Left renal pelvis (tissue), 4 donors: ENCODE measurements at regions not wholly inside any gene's neighbourhood (a gene's known extent, or its start where the extent isn't known, plus 50 kb on each side); places are given as distances from the start of the nearest gene placed in this dataset.
A peak's percentile ranks its signal among the peaks of the same experiment; 100 is the strongest.
"Not testable (repeated sequence)": the region's sequence is repeated elsewhere in the genome, so short reads cannot be mapped to it uniquely, and the experiment has no call there.

ENCODE experiments used
- DNase-seq, 4 donors: peaks; one replicate each; pipeline ENCODE4 v3.0.0-alpha.2; 2013; ENCODE audit warnings: low read depth in 4 of 4, low spot score in 3 of 4

DNA sequence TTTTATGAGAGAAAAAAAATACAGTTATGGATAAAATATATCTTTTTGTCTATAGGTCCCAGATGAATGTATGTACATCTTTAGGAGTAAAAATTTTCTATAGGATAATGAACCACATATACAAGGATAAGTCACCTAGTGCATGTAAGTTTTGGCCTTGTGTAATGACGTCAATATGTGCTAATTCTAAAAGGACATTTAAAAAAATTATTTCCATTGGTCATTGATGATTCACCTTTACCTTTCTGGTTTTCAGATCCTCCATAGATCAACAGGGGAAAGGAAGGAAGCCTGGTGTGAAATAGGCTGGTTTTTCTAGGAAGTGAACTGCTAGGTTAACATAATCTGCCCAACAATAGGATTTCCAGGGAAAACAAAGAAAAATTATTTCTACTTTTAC is 684.3 kb upstream of the SOX9 start:
- no peak for DNase-seq

DNA sequence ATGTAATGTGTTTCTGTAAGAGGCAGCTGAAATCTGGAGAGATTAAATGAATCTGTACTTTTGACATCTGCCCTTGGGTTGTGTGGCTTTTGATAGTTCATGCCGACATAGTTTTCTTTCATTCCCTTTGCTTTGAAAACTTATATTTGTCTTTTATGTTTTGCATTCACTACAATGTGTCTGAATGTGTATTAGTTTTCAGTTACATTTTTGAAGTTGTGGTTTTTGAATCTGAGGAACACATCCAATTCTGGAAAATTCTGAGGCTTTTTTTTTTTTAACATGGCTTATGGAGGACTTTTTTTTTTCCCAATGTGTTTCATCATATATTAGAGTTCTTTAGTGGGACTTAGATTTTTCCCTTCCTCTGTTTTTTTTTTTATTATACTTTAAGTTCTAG is 683.7 kb upstream of the SOX9 start:
- DNase-seq, result no peak

DNA sequence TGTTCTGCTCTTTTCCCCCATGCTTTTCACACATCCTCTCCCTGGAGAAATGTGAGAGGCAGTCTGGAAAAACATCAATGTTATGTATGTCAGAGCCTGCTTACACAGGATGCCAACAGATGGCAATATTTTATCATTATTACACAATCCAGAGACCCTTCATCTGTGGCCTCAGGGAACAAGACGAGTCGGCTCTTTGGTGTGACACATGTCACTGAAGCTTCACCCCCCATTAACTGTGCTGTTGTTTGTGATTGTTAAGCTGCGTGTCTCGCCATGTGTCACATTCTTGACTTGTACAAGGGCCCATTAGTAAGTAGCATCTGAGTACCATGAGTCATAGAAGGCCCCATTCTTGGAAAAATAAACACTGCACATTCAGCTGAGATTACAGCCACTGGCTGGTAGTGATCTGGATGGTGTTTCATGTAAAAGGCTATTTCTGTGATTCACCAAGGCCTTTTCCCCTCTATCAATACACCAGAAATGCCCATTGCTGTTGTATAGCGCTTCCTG is 682.1 kb upstream of the SOX9 start:
- DNase-seq, result peak in 1 of 4 donors; percentile 2

DNA sequence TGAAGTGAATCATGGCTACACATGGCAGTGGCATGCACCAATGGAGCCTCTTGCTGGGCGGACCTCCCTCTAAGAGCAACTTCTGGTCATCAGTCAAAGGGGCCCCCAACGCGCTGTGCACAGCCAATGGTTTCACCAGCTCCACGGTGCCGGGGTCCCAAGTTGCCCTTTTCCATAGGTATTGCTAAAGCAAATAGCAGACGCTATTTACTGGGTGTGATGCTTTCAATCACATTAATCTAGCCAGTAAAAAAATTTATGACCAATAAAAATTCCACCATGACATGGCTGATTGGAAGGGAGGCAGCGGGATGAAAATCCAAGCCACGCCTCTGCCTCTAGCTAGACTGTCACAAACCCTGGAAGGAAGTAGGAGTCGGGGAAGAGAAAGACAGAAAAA is 680.3 kb upstream of the SOX9 start:
- no peak for DNase-seq

DNA sequence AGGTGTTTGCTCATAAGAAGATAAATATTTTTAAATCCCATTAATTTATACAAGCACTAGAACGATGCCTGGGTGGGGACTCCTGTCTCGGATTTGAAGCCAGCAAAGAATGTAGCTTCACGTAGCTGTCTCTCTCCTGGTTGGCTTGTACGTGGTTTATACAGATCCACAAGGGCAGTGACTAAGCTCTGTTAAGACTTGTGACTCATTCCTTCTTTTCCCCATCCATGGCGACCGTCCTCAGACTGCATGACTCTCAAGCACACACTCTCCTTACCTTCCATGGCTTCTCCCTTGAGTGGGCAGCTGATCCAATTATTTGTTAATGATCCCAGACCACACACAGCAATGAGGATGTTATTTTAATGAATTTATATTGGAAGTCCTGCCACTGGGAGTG is 679.7 kb upstream of the SOX9 start:
- DNase-seq, result no peak

DNA sequence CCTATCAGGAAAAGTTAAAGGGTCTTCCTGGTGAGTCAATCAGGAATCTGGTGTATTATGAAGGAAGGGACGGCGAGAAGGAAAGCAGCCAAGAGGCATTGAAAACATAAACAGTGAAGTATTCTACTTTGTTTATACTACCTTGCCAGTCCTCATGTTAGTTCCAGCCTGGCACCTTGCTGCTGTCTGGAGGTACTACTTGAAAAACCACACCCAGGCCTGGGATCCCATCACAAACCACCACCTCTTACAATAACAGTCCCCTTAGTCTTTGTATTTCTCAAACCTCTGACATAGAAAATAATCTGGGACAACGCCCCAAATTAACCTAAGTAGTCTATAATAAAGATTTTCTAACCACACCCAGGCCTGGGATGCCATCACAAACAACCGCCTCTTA is 676.7 kb upstream of the SOX9 start:
- no peak for DNase-seq

DNA sequence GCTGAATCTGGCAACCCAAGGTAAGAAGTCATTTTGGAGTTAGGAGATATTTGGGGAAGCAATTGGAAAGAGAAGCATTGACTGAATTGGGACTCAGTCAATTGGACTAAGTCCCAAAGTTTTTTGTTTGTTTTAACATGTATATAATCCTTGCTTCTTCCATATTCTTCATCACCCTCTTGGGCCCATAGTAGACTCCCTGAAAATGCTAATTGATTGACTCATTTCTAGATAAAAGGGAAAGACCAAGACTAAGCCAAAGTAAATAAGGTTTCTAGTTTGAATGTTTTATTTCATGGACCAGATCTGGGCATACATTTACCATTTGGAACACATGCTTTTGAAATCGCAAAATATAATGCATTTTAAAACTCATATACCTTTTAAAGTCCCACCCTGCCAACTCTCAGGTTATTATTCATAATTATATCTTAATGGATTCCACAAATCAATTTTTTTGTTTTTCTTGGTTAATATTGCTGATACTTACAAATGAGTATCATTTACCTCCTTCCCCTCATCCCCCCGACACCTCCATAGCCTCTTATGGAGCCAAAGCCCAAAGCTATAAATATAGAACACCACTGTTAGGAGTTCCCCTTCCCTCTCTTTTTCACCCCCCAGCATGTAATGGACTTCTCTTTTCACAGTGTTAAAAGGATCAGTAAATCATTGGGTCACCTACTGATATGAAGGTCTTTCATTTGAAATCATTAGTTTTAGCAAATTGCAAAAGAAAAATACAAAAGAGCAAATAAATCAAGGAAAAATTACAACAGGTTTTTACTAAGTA is 674.0 kb upstream of the SOX9 start:
- DNase-seq, result no peak

DNA sequence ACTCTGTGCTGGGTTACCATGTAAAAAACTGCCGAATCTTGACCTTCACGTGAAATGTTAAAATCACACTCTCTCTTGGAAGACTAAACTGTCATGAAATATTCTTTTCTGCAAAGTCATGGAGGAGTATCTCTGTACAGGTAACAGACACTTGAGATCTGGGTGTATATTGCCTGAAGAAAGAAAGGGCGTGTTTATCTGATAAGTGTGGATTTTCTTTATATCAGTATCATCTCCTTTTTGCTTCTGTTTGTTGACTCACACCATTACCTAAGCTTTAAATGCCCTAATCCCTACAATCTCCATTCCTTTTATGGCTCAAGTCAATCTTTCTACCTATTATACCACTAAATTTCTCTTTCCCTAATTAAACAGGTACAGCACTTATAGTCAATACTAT is 673.2 kb upstream of the SOX9 start:
- no peak for DNase-seq

DNA sequence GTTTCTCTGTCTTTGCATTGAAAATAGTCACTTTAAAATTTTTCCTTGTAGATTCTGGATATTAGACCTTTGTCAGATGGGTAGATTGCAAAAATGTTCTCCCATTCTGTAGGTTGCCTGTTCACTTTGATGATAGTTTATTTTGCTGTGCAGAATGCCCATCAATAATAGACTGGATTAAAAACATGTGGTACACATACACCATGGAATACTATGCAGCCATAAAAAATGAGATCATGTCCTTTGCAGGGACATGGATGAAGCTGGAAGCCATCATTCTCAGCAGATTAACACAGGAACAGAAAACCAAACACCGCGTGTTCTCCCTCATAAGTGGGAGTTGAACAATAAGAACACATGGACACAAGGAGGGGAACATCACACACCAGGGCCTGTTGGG is 670.2 kb upstream of the SOX9 start:
- DNase-seq, result not testable (repeated sequence)

DNA sequence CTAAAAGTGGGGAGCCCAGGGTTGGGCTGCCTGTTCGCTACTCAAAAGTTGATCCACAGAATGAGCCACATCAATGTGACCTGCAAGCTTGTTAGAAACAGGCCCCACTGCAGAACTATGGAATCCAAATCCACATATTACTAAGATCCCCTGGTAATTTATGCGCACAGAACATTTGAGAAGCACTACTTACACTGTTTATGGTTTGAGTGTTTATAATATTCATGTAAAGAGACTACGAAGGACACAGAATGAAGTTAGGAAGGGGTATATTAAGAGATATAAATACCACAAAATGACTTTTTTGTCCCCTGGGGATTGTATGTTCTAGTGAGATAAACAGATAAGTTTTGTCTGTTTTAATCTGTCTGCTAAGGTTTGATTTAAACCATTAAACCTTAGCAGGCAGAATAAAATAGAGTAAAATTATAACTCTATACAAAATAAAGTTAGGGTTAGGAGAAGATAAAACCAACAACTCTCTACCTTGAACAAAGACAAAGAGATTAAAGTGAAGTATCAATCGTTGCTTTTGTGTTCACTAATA is 666.9 kb upstream of the SOX9 start:
- DNase-seq, result no peak

DNA sequence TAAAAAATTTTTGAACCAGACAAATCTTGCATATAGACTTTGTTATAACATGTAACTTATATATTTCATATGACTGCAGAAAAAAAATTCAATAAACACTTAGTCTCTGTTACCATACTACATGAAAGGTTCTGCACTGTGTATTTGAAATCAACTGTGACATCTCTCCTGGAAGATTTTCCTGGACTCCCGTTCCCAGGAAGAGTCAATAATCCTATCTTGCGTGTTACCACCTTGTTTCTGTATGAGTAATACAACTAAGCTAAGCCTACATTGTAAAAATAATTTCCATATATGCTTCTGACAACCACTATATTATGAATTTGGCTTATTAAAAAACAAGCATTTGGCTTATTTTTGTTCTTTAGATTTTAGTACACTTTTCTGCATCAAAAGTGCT is 665.6 kb upstream of the SOX9 start:
- DNase-seq, result no peak

DNA sequence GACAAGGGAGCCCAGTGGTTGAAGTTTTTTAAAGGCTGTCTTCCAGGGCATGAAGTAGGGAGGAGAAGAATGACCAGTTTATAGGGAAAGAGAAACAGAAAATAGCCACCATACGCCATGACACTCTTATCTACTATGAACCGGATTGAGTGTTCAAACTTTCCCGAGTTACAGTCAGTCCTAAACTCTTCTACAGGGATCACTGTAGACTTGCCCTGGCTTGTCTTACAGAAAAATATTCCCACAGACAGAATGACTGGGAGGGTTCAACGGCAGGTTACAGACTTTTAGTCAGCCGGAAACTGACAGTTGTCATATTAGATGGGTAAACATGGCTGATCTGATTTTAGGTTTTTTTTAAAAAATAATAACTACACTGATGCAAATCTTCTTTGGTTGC is 662.5 kb upstream of the SOX9 start:
- no peak for DNase-seq

DNA sequence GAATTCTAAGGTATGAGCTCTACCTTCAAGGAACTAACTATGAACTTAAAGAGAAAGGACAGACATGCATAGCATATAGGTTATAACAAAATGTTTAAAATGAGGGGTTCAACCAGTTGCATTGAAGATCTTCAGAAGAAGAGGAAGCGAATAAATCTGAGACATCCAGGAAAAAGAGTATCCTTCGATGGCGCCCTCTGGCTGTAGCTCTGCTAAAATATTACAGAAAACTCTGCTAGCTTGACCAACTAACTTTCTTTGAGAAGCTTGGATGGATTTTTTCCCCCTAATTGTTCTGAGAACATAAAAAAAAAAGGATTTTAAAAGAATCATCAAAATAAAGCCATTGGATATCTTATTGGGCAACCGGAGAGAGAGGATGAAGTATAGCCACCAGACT is 659.9 kb upstream of the SOX9 start:
- DNase-seq, result no peak

DNA sequence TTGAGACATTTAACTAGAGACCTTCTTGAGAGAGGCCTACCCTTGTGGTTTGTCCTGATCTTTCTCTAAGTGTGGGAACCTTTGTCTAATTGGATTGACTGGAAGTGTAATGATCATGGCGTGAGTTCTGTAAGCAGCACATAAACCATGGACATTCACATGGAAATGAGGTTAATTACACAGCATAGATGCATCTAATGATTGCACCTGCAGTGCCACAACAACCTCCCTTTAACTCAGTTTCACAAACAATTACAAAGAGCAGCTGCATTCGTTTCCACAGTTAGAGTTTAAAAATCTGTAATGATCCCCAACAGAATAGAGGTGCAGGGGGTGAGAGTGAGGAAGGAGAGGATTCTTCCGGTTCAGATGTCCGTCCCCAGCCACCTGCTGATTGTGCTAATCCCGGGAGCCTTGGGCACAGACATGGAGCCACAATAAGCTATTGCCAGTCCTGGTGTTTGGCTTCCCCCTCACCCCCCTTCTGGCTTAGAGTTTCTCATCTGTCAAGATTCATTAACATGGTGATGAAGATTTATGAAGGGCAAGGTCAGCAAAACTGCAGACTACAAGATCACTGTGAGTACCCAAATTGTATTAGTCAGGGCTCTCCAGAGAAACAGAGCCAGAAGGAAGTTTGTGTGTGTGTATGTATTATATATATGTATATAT is 659.2 kb upstream of the SOX9 start:
- no peak for DNase-seq

DNA sequence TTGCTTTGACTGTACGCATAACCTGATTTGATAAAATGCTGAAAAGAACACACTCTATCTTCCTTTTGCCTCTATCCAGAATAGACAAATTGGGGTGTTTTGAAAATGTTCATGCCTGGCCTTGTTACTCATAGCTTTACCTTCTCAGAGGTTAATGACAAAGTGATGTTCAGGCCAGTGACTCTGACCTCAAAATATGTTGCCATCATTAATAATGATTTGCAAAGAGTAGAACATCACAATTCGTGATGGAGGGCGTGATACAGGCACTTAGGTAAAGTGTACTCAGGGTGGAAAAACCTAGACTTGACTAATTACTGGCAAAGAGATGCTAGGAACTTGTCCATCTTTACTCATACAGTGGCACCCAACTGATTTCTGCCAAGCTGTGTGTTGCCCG is 656.6 kb upstream of the SOX9 start:
- DNase-seq, result no peak

DNA sequence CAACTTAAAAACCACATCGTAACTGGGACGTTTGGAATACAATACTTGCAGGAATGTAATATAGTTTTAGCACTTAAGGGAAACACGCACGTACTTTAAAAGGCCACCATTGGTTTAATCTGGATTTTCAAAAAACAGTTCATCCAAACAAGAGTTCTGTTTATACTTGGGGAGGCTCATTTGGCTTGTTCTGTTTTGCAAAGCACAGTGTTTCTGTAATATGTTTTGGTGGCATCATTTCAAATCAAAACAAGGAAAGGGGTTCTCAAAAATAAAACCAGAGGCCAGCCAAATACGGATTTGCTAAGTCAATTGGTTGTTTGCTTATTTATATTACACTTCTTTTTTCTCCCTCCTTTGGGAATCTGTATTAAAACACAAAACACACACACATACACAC is 656.1 kb upstream of the SOX9 start:
- no peak for DNase-seq

DNA sequence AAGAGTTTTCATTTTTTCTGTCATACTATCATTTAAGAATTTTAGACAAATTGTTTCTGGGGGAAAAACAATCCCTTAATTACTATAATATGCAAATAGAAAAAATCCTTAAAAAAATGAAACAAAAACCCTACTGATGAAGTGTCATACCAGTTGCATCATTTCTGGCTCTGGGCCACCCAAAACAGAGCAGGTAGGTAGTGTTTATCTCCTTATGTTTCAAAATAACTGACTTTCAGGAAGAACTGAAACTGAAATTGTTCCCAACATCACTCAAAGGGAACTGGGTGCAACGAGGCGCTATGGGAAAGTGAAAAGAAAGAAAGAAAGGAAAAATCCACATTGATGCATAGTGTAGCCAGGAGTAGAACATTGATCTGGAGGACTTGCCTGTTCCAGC is 653.1 kb upstream of the SOX9 start:
- no peak for DNase-seq

DNA sequence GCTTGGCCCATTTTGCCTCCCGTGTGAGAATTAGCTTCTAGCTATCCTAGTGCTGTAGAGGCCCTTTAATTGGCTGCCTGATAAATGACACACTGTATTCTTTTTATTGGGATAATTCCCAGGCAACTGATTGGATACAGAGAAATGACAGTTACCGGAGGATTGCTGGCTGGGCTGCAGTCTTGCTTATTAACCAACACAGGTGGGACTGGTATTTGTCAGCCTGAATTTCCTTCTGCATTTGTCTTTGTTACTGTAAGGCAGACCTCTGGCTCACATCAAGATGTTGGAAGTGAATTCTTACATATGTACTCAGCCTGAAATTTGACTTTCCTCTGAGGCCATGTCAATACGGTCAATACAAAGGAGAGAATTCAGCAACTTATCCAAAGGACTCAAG is 650.8 kb upstream of the SOX9 start:
- no peak for DNase-seq

DNA sequence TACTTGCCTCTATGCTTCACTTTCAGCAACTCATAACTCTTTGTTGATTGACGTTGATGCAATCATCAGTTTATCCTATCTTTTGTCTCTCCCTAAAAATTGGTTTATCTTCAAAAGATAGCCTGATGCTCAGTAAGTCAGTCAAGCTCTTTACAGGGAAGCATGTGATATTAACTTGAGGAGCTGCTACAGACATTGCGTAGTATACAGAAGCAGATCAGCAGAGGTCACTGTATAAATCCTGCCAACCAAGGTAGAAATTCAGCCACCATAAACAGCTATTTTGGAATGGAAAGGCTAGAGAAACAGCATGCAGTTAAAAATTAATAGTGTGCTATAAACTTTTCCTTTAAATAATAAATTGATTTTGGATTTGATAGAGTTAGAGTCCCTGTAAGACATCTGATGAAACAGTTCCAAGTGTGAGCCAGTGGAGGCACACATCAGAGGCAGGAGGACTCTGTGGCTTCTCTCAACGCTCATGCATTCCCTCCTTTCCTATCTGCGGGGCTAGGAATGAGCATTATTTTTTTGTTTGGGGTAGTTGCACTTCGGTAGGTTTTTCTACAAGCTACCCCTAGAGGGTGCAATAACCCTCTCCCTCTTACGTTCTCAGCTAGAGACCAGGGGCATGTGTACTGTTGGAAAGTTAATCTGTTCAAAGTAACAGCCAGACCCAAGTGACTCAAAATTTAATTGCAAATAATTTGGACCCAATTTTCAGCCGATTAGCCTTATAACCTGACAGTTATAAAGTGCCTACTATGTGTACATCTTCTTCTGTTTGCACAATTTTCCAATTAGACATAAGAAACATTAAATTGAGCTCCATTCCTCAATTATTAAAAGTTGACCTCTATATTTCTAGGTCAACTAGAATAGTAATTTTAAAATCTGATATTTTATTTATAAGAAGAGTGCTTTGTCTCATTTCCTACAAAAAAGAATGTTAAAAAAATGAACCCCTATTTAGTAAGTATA is 647.7 kb upstream of the SOX9 start:
- DNase-seq, result peak; percentile 20 to 45 (median 24)

DNA sequence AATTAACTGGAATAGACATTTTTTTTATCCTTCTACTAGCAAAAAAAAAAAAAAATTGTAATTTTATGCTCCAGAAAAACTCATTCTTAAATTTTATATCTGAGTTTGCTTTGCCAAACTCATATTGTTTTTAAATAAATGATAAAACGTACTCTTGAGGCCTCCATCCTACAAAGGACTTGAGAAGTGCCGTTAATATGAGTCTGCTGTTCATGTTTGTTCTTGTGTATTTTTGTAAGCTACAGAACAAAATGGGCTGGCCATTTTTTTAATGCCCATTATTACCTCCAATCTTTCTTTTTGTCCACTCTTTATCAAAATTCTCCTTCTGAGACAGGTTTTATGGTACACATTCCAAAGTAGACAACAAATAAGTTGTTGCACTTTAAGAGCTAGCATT is 643.5 kb upstream of the SOX9 start:
- no peak for DNase-seq

DNA sequence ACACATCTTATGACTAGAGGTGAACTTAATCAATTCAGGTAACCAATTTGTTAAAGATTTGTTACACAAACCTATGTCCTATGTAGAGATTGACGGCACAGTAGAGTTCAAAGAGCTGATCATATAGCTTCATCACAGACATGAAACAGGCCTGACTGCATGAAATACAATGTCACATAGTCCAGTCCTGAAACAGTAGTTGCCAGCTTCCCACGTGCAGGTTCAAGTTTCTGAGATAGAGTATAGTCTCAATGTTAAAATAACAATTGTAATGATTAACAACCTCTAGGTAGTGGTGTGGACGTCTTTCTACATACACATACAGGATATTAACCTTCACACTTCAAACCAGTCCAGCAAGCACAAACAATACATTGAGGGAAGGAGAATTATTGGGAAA is 640.7 kb upstream of the SOX9 start:
- DNase-seq, result no peak
